ENCODE measurements at regions not wholly inside any gene's neighbourhood (a gene's known extent, or its start where the extent isn't known, plus 50 kb on each side); places are given as distances from the start of the nearest gene placed in this dataset.
A peak's percentile ranks its signal among the peaks of the same experiment; 100 is the strongest.

DNA sequence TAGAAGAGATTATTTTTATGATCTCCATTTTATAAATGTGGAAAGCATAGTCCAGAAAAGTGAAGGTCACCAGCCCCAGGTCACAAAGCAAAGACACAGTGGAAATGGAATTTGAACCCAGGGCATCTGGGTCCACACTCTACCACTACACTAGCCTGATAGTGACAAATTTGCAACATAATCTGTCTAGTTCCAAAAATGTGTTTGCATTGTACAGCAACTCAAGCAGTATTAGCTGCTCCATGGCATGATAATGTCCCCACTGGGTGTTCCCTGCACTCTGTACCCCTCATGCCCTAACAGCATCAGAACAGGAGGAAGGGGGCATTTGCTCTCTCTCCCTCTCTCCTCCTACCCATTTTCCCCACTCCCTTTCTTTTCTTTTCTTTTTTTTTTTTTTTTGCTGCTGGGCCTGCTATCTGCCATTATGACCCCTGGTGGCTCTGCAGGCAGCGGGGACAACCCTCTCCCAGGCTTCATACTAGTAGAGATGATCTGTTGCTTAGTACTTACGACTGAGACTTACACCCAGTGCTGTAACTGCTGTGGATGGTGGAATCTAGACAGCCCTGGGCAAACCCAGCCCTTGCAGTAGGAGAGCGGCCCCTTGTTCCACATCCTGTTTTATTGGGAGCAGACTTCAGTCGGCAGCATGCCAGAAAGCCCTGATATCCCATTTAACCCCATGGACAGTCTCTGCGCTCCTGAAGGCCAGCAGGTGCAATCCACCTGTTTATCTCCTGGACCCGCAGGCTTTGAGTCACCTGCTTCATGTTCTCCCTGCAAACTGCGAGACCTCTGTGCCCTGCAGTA lies 306.3 kb downstream of the SOX9 start:
- TF ChIP-seq, protein P1, sequence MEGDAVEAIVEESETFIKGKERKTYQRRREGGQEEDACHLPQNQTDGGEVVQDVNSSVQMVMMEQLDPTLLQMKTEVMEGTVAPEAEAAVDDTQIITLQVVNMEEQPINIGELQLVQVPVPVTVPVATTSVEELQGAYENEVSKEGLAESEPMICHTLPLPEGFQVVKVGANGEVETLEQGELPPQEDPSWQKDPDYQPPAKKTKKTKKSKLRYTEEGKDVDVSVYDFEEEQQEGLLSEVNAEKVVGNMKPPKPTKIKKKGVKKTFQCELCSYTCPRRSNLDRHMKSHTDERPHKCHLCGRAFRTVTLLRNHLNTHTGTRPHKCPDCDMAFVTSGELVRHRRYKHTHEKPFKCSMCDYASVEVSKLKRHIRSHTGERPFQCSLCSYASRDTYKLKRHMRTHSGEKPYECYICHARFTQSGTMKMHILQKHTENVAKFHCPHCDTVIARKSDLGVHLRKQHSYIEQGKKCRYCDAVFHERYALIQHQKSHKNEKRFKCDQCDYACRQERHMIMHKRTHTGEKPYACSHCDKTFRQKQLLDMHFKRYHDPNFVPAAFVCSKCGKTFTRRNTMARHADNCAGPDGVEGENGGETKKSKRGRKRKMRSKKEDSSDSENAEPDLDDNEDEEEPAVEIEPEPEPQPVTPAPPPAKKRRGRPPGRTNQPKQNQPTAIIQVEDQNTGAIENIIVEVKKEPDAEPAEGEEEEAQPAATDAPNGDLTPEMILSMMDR (IDR thresholded peaks at IDR 0.05; ENCODE audit: unreplicated experiment) = no peak
- no peak overlapping the region for H3K4me3 Mint-ChIP-seq (ENCODE audit: unreplicated experiment)
- DNase-seq (ENCODE audit: low spot score) = no peak
- no peaks in the 10 kb centered on the region for H3K27me3 Mint-ChIP-seq (ENCODE audit: unreplicated experiment)
- no peaks in the 10 kb centered on the region for H3K4me1 Mint-ChIP-seq (ENCODE audit: unreplicated experiment)
- H3K36me3 Mint-ChIP-seq (ENCODE audit: low read depth, unreplicated experiment) = no peaks in the 10 kb centered on the region
- H3K27ac Mint-ChIP-seq (ENCODE audit: unreplicated experiment) = no peak overlapping the region
- no peaks in the 10 kb centered on the region for H3K9me3 Mint-ChIP-seq (ENCODE audit: unreplicated experiment)

DNA sequence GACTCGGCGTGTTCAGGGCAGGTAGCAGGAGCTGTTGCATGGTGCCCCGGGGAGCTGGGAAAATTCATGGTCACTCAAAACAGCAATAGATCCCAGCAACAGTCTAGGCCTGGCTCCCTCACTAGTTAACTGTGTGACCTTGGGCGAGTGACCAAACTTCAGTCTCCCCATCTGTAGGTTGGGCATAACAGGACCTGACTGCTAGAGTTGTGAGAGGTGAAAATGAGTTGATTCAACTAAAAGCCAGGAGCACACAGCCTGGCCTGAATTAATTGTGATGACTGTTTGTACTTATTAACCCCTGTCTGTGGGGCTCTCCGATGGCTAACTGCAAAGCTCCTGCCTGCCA lies 306.9 kb downstream of the SOX9 start:
- Mint-ChIP-seq H3K9me3 (ENCODE audit: unreplicated experiment) (no peaks in the 10 kb centered on the region), H3K4me1 (ENCODE audit: unreplicated experiment) (no peaks in the 10 kb centered on the region), H3K4me3 (ENCODE audit: unreplicated experiment) (no peak overlapping the region), H3K27ac (ENCODE audit: unreplicated experiment) (no peak overlapping the region), H3K27me3 (ENCODE audit: unreplicated experiment) (no peaks in the 10 kb centered on the region), H3K36me3 (ENCODE audit: low read depth, unreplicated experiment) (no peaks in the 10 kb centered on the region)
- no peak for DNase-seq (ENCODE audit: low spot score)
- TF ChIP-seq, protein P1 (IDR thresholded peaks at IDR 0.05; ENCODE audit: unreplicated experiment) = no peak

DNA sequence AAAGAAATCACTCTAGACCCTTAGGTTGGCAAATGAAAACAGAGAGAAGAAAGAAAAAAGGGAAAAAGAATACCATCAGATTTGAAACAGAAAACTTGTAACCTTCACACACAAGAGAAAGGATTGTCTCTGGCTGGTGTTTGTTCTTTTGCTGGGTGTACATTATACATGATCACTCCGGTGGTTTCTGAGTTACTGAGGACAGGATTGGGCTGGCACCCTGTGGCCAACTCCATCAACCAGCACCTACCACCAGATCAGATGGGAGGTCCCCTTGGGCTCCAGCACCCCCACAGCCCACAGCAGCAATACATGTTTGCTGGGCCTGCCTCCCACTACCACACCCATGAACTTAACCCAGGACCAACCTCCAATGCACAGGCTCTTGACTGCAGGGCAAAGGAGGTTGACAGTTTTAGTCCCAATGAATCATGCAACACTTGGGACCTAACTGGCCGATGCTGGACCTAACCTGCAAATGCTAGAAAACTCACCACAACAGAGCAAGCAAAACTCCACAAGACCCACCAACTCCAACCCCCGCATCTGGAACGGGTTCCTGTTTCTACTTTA lies 308.3 kb downstream of the SOX9 start:
- H3K4me1 Mint-ChIP-seq (ENCODE audit: unreplicated experiment) = no peaks in the 10 kb centered on the region
- H3K4me3 Mint-ChIP-seq (ENCODE audit: unreplicated experiment) = no peak overlapping the region
- no peak for DNase-seq (ENCODE audit: low spot score)
- H3K9me3 Mint-ChIP-seq (ENCODE audit: unreplicated experiment) = no peaks in the 10 kb centered on the region
- TF ChIP-seq, protein P1 (IDR thresholded peaks at IDR 0.05; ENCODE audit: unreplicated experiment) = no peak
- H3K27ac Mint-ChIP-seq (ENCODE audit: unreplicated experiment) = no peak overlapping the region
- H3K27me3 Mint-ChIP-seq (ENCODE audit: unreplicated experiment) = no peaks in the 10 kb centered on the region
- no peaks in the 10 kb centered on the region for H3K36me3 Mint-ChIP-seq (ENCODE audit: low read depth, unreplicated experiment)

DNA sequence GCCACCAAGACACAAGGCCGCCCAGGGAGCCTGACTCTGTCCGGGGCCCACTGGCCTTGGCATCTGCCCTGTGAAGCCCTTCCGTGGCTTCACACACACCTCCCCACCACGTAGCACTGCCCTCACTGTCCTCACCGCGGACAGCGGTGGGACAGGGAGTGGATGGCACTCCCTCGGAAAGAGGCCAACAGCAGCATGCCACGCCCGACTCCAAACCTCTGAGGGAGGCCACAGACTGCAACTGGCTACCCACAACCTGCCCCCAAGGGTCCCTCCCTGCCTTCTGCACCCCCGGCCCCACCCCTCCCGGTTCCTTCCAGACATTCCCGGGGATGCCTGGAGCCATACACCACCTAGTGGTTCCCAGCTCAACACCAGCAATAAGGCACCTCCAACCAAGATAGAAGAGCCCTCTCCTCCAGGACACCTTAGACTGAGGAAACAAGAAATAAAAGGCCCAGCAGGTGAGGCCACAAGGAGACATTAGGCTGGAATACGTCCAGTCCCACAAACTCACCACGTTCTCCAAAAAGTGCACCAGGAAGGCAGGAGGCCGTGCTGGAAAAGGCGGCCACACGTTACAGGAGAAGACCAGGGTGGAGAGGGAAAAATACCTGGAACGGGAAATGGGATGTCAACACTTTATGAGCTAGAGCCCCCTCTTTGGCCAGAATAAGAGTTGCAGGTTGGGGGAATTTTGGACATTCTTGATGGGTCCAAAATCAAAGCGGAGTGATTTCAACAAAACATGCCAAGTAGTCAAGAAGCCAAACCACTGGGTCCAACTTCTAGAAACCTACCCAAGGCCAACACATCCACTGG lies 310.0 kb downstream of the SOX9 start:
- no peaks in the 10 kb centered on the region for H3K27me3 Mint-ChIP-seq (ENCODE audit: unreplicated experiment)
- H3K4me3 Mint-ChIP-seq (ENCODE audit: unreplicated experiment) = no peak overlapping the region
- H3K9me3 Mint-ChIP-seq (ENCODE audit: unreplicated experiment) = no peaks in the 10 kb centered on the region
- H3K4me1 Mint-ChIP-seq (ENCODE audit: unreplicated experiment) = no peaks in the 10 kb centered on the region
- TF ChIP-seq, protein P1 (IDR thresholded peaks at IDR 0.05; ENCODE audit: unreplicated experiment) = peak; percentile 50
- no peak overlapping the region for H3K27ac Mint-ChIP-seq (ENCODE audit: unreplicated experiment)
- DNase-seq (ENCODE audit: low spot score) = no peak
- H3K36me3 Mint-ChIP-seq (ENCODE audit: low read depth, unreplicated experiment) = no peaks in the 10 kb centered on the region
